ENCODE measurements at regions not wholly inside any gene's neighbourhood (a gene's known extent, or its start where the extent isn't known, plus 50 kb on each side); places are given as distances from the start of the nearest gene placed in this dataset.

GRCh38 chr10:104521901-104522694, 119.0 kb upstream of the SORCS3 start:
- no peaks in the 10 kb centered on the region for H3K27me3 ChIP-seq (replicated peaks in 1 of 4; ENCODE audit: control insufficient read depth in 3 of 4, extremely low read depth in 1 of 4, insufficient read depth in 3 of 4, low read length in 3 of 4)
- H2BK20ac ChIP-seq (ENCODE audit: low read length): no peak overlapping the region
- no peak overlapping the region for H2BK120ac ChIP-seq (replicated peaks; ENCODE audit: low read depth, low read length)
- TF ChIP-seq KDM5A (IDR thresholded peaks at IDR 0.05; ENCODE audit: low read length): no peak
- no peak for TF ChIP-seq TAF1 (IDR thresholded peaks at IDR 0.05; ENCODE audit: low read depth, low read length)
- TF ChIP-seq CHD2 (IDR thresholded peaks at IDR 0.05; ENCODE audit: low read length): no peak
- TF ChIP-seq FOSL1 (IDR thresholded peaks at IDR 0.05; ENCODE audit: insufficient read depth, low read depth, low read length): no peak
- FAIRE-seq (no peak), DNase-seq (ENCODE audit: low read depth in 1 of 2, low spot score in 2 of 2) (no peak)
- no peaks in the 10 kb centered on the region for H4K20me1 ChIP-seq (replicated peaks in 1 of 2; ENCODE audit: control insufficient read depth in 1 of 2, insufficient read depth in 2 of 2, low read length in 2 of 2)
- WGBS, 2 experiments (ENCODE audit: extremely low coverage in 1 of 2, insufficient coverage in 1 of 2, insufficient read length in 1 of 2, insufficient replicate concordance in 2 of 2, low coverage in 1 of 2, low lambda C conversion rate in 2 of 2, missing lambda C conversion rate in 1 of 2): 81% methylated on average over 9 of the region's 9 CpGs; no CpG with 5 or more reads in 1 of the 2 experiments
- no peaks in the 10 kb centered on the region for H3K9me3 ChIP-seq (ENCODE audit: insufficient read depth in 2 of 2, low read depth in 1 of 2, low read length in 1 of 2)
- no peaks in the 10 kb centered on the region for H3K36me3 ChIP-seq (ENCODE audit: control insufficient read depth in 2 of 4, insufficient read depth in 4 of 4, low read length in 3 of 4)
- H3K23ac ChIP-seq (ENCODE audit: insufficient read length): no peak overlapping the region
- H2BK15ac ChIP-seq (ENCODE audit: low read length): no peak overlapping the region
- no peak overlapping the region for H3K4me3 ChIP-seq (ENCODE audit: extremely low read depth in 1 of 4, insufficient read depth in 2 of 4, low read depth in 3 of 4, low read length in 4 of 4)
- no peak overlapping the region for H3K9ac ChIP-seq (replicated peaks in 1 of 4; ENCODE audit: extremely low read depth in 1 of 4, low read depth in 3 of 4, low read length in 3 of 4)
- H2BK12ac ChIP-seq (ENCODE audit: low read depth, low read length): no peak overlapping the region
- H3K4me1 ChIP-seq (replicated peaks in 1 of 4; ENCODE audit: control insufficient read depth in 3 of 4, insufficient read depth in 4 of 4, low read length in 3 of 4): no peaks in the 10 kb centered on the region
- no peak overlapping the region for H2BK5ac ChIP-seq (ENCODE audit: low read depth, low read length)
- no peak overlapping the region for H4K91ac ChIP-seq (replicated peaks; ENCODE audit: insufficient read length, low read length)
- H3K79me2 ChIP-seq (ENCODE audit: control insufficient read depth in 1 of 2, insufficient read depth in 2 of 2, low read length in 2 of 2): no peaks in the 10 kb centered on the region
- H3K56ac ChIP-seq (replicated peaks; ENCODE audit: insufficient read length, low read depth, low read length): no peak overlapping the region
- H4K8ac ChIP-seq (ENCODE audit: extremely low read depth, insufficient read depth, low read length): no peak overlapping the region
- H4K5ac ChIP-seq (ENCODE audit: insufficient read length, low read depth, low read length): no peak overlapping the region
- H2AFZ ChIP-seq (ENCODE audit: low read length): peak overlapping the region; percentile 58; the same call in 1 of the 2 replicates
- no peak overlapping the region for H3K4ac ChIP-seq (replicated peaks; ENCODE audit: insufficient read length, low read depth, low read length)
- no peaks in the 10 kb centered on the region for H3K23me2 ChIP-seq (ENCODE audit: low read depth, low read length)
- H3K14ac ChIP-seq (ENCODE audit: insufficient read length): no peak overlapping the region
- H2AK5ac ChIP-seq (ENCODE audit: low read depth, low read length): no peak overlapping the region
- H3K18ac ChIP-seq (ENCODE audit: extremely low read depth, low read length): no peak overlapping the region
- CTCF ChIA-PET (ENCODE audit: partially characterized antibody): interaction anchor here (0.5 to 2.0 kb wide), 4 partner anchors 11 to 649 kb away, joined by 3 to 6 read pairs (median 3); no protein-coding TSS in a partner anchor
- POLR2A ChIA-PET (ENCODE audit: partially characterized antibody): no interaction called here
- no peak overlapping the region for H3K27ac ChIP-seq (ENCODE audit: low read depth, low read length)
- no peaks in the 10 kb centered on the region for H3K79me1 ChIP-seq (ENCODE audit: low read depth, low read length)
- H3K4me2 ChIP-seq (ENCODE audit: insufficient read depth in 1 of 2, low read depth in 2 of 2, low read length in 2 of 2): no peak overlapping the region
